WTC11 (cell line): ENCODE measurements at regions not wholly inside any gene's neighbourhood (a gene's known extent, or its start where the extent isn't known, plus 50 kb on each side); places are given as distances from the start of the nearest gene placed in this dataset.

Source experiments
- ATAC-seq: fragments of 200-7000 bp; cut with Tn5 transposase; 2 replicates; pipeline ENCODE4 v1.10.0; 2021; ENCODE audit warnings: mild to moderate bottlenecking, moderate library complexity
- CTCF ChIA-PET: fragments of 300-600 bp; sonication (Branson Sonifier 250); formaldehyde crosslinking; loops from one replicate; lab custom pipeline; 2021; ENCODE audit warnings: antibody characterized with exemption; lab: Charles Lee
- POLR2A ChIA-PET: fragments of 350-600 bp; sonication (Branson Sonifier 250); formaldehyde crosslinking; loops from one replicate; lab custom pipeline; 2021; ENCODE audit warnings: antibody characterized with exemption; lab: Charles Lee
- DNase-seq: peaks from one replicate; pipeline ENCODE4 v3.0.0; 2021; ENCODE audit warnings: low spot score
- H3K27ac Mint-ChIP-seq: 2 replicates; pipeline ENCODE4 v1.8.0; 2021; ENCODE audit warnings: mixed read lengths
- H3K27me3 Mint-ChIP-seq: 2 replicates; pipeline ENCODE4 v1.8.0; 2021; ENCODE audit warnings: low read depth, mild to moderate bottlenecking, moderate library complexity, mixed read lengths
- H3K36me3 Mint-ChIP-seq: 2 replicates; pipeline ENCODE4 v1.8.0; 2021; ENCODE audit warnings: mixed read lengths
- H3K4me1 Mint-ChIP-seq: 2 replicates; pipeline ENCODE4 v1.8.0; 2022; ENCODE audit warnings: mixed read lengths
- H3K4me3 Mint-ChIP-seq: 2 replicates; pipeline ENCODE4 v1.8.0; 2021; ENCODE audit warnings: mild to moderate bottlenecking, moderate library complexity, mixed read lengths
- H3K9me3 Mint-ChIP-seq: 2 replicates; pipeline ENCODE4 v1.8.0; 2021; ENCODE audit warnings: mixed read lengths
- CREB1 ChIP-seq: sonication (generic); formaldehyde crosslinking; IDR thresholded peaks from 2 replicates; pipeline ENCODE4 v1.8.0; 2023; ENCODE audit warnings: mild to moderate bottlenecking, missing genetic modification reagents
- CREM ChIP-seq: sonication (generic); formaldehyde crosslinking; IDR thresholded peaks from 2 replicates; pipeline ENCODE4 v1.8.1; 2022; ENCODE audit warnings: mild to moderate bottlenecking, missing genetic modification reagents, moderate library complexity
- ELF4 ChIP-seq: sonication (generic); formaldehyde crosslinking; IDR thresholded peaks from 2 replicates; pipeline ENCODE4 v1.8.1; 2022; ENCODE audit warnings: low read depth, mild to moderate bottlenecking, moderate library complexity, missing genetic modification reagents
- GABPB1 ChIP-seq: sonication (generic); formaldehyde crosslinking; IDR thresholded peaks from 2 replicates; pipeline ENCODE4 v1.8.1; 2023; ENCODE audit warnings: mild to moderate bottlenecking, missing genetic modification reagents
- HMGA2 ChIP-seq: fragments of 250-450 bp; sonication (Bioruptor Pico); IDR thresholded peaks from 2 replicates; pipeline ENCODE4 v1.4.0; 2021; ENCODE audit warnings: mild to moderate bottlenecking, moderate library complexity
- IRF2 ChIP-seq: sonication (generic); formaldehyde crosslinking; IDR thresholded peaks from 2 replicates; pipeline ENCODE4 v1.8.0; 2022; ENCODE audit warnings: low read depth, missing genetic modification reagents, borderline replicate concordance
- JAZF1 ChIP-seq: fragments of 250-450 bp; sonication (Bioruptor Pico); IDR thresholded peaks from 2 replicates; pipeline ENCODE4 v1.9.0; 2021; ENCODE audit warnings: moderate library complexity, mild to moderate bottlenecking, inconsistent platforms
- NR2C2 ChIP-seq: sonication (generic); formaldehyde crosslinking; IDR thresholded peaks from 2 replicates; pipeline ENCODE4 v1.8.0; 2022; ENCODE audit warnings: mild to moderate bottlenecking, missing genetic modification reagents
- TEAD4 ChIP-seq: sonication (generic); formaldehyde crosslinking; IDR thresholded peaks from 2 replicates; pipeline ENCODE4 v1.8.0; 2022; ENCODE audit warnings: mild to moderate bottlenecking, missing genetic modification reagents
- ZNF121 ChIP-seq: sonication (generic); formaldehyde crosslinking; IDR thresholded peaks from 2 replicates; pipeline ENCODE4 v1.8.0; 2023; ENCODE audit warnings: missing genetic modification reagents
- ZNF138 ChIP-seq: sonication (generic); formaldehyde crosslinking; conservative IDR thresholded peaks from 2 replicates; pipeline ENCODE4 v1.8.1; 2022; ENCODE audit warnings: mild to moderate bottlenecking, moderate library complexity, missing genetic modification reagents
- ZNF232 ChIP-seq: sonication (generic); formaldehyde crosslinking; IDR thresholded peaks from 2 replicates; pipeline ENCODE4 v1.8.0; 2022; ENCODE audit warnings: mild to moderate bottlenecking, missing genetic modification reagents
- ZNF396 ChIP-seq: fragments of 250-450 bp; sonication (Bioruptor Pico); IDR thresholded peaks from 2 replicates; pipeline ENCODE4 v1.8.0; 2021; ENCODE audit warnings: mild to moderate bottlenecking, moderate library complexity, borderline replicate concordance
- ZNF416 ChIP-seq: fragments of 250-450 bp; sonication (Bioruptor Pico); IDR thresholded peaks from 2 replicates; pipeline ENCODE4 v1.9.0; 2021; ENCODE audit warnings: mild to moderate bottlenecking, inconsistent platforms
- TF ChIP-seq, protein P1 (sequence below): sonication (generic); formaldehyde crosslinking; IDR thresholded peaks from 2 replicates; pipeline ENCODE4 v1.8.0; 2022; ENCODE audit warnings: missing genetic modification reagents
- TF ChIP-seq, protein P2 (sequence below): fragments of 250-450 bp; sonication (Bioruptor Pico); IDR thresholded peaks from 2 replicates; pipeline ENCODE4 v1.9.0; 2021; ENCODE audit warnings: mild to moderate bottlenecking
- TF ChIP-seq, protein P3 (sequence below): sonication (generic); formaldehyde crosslinking; IDR thresholded peaks from 2 replicates; pipeline ENCODE4 v1.8.1; 2023; ENCODE audit warnings: mild to moderate bottlenecking, missing genetic modification reagents, moderate library complexity
- TF ChIP-seq, protein P4 (sequence below): sonication (generic); formaldehyde crosslinking; IDR thresholded peaks from 2 replicates; pipeline ENCODE4 v1.8.1; 2023; ENCODE audit warnings: mild to moderate bottlenecking, missing genetic modification reagents
- TF ChIP-seq, protein P5 (sequence below): sonication (generic); formaldehyde crosslinking; IDR thresholded peaks from 2 replicates; pipeline ENCODE4 v1.8.0; 2023; ENCODE audit warnings: missing genetic modification reagents
- TF ChIP-seq, protein P6 (sequence below): sonication (generic); formaldehyde crosslinking; IDR thresholded peaks from 2 replicates; pipeline ENCODE4 v1.8.1; 2022; ENCODE audit warnings: low read depth, missing genetic modification reagents, borderline replicate concordance

DNA sequence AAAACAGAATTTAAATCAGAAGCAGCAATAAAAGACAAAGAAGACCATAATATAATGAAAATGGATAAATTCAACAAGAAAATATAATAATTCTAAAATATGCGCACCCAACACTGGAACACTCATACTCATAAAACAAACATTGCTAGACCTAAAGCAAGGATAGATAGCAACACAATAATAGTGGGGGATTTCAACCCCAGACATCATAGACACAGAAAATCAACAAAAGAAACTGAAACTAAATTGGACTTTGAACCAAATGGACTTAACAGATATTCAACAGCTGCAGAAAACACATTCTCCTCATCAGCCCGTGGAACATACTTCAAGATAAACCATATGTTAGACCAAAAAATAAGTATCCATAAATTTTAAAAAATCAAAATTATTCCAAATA, 1552.6 kb downstream of the C4orf33 start:
- H3K4me1 Mint-ChIP-seq = peaks cover 21% of the 10 kb centered on the region

DNA sequence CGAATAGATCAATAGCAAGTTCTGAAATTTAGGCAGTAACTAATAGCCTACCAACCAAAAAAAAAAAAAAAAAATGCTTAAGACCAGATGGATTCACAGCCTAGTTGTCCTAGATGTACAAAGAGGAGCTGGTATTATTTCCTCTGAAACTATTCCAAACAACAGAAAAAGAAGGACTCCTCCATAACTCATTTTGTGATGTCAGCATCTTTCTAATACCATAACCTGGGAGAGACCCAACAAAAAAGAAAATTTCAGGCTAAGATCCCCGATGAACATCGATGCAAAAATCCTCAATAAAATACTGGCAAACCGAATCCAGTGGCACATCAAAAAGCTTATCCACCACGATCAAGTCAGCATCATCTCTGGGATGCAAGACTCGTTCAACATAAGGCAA, 1557.9 kb downstream of the C4orf33 start:
- H3K4me3 Mint-ChIP-seq = no peak overlapping the region
- POLR2A ChIA-PET = no interaction called here
- H3K27ac Mint-ChIP-seq = no peak overlapping the region
- H3K4me1 Mint-ChIP-seq = peaks cover 21% of the 10 kb centered on the region
- DNase-seq (no peak), ATAC-seq (no peak)
- TF ChIP-seq ZNF396 (CRISPR knock-in tag) (no peak), ZNF416 (no peak), ZNF232 (CRISPR knock-in tag) (no peak), ZNF121 (CRISPR knock-in tag) (no peak), GABPB1 (CRISPR knock-in tag) (no peak), IRF2 (CRISPR knock-in tag) (no peak), ELF4 (no peak), ZNF138 (CRISPR knock-in tag) (no peak)
- TF ChIP-seq, protein P1, sequence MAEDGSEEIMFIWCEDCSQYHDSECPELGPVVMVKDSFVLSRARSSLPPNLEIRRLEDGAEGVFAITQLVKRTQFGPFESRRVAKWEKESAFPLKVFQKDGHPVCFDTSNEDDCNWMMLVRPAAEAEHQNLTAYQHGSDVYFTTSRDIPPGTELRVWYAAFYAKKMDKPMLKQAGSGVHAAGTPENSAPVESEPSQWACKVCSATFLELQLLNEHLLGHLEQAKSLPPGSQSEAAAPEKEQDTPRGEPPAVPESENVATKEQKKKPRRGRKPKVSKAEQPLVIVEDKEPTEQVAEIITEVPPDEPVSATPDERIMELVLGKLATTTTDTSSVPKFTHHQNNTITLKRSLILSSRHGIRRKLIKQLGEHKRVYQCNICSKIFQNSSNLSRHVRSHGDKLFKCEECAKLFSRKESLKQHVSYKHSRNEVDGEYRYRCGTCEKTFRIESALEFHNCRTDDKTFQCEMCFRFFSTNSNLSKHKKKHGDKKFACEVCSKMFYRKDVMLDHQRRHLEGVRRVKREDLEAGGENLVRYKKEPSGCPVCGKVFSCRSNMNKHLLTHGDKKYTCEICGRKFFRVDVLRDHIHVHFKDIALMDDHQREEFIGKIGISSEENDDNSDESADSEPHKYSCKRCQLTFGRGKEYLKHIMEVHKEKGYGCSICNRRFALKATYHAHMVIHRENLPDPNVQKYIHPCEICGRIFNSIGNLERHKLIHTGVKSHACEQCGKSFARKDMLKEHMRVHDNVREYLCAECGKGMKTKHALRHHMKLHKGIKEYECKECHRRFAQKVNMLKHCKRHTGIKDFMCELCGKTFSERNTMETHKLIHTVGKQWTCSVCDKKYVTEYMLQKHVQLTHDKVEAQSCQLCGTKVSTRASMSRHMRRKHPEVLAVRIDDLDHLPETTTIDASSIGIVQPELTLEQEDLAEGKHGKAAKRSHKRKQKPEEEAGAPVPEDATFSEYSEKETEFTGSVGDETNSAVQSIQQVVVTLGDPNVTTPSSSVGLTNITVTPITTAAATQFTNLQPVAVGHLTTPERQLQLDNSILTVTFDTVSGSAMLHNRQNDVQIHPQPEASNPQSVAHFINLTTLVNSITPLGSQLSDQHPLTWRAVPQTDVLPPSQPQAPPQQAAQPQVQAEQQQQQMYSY (CRISPR knock-in tag) = no peak
- TF ChIP-seq, protein P2, sequence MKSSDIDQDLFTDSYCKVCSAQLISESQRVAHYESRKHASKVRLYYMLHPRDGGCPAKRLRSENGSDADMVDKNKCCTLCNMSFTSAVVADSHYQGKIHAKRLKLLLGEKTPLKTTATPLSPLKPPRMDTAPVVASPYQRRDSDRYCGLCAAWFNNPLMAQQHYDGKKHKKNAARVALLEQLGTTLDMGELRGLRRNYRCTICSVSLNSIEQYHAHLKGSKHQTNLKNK (CRISPR knock-in tag) = no peak
- TF ChIP-seq, protein P3, sequence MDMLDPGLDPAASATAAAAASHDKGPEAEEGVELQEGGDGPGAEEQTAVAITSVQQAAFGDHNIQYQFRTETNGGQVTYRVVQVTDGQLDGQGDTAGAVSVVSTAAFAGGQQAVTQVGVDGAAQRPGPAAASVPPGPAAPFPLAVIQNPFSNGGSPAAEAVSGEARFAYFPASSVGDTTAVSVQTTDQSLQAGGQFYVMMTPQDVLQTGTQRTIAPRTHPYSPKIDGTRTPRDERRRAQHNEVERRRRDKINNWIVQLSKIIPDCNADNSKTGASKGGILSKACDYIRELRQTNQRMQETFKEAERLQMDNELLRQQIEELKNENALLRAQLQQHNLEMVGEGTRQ = no peak
- TF ChIP-seq, protein P4, sequence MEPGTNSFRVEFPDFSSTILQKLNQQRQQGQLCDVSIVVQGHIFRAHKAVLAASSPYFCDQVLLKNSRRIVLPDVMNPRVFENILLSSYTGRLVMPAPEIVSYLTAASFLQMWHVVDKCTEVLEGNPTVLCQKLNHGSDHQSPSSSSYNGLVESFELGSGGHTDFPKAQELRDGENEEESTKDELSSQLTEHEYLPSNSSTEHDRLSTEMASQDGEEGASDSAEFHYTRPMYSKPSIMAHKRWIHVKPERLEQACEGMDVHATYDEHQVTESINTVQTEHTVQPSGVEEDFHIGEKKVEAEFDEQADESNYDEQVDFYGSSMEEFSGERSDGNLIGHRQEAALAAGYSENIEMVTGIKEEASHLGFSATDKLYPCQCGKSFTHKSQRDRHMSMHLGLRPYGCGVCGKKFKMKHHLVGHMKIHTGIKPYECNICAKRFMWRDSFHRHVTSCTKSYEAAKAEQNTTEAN (CRISPR knock-in tag) = no peak
- peaks cover 17% of the 10 kb centered on the region for H3K36me3 Mint-ChIP-seq
- no peaks in the 10 kb centered on the region for H3K27me3 Mint-ChIP-seq
- CTCF ChIA-PET = no interaction called here
- peaks cover 20% of the 10 kb centered on the region for H3K9me3 Mint-ChIP-seq

More for the DNA sequence above, 1552.6 kb downstream of the C4orf33 start:
- ATAC-seq (no peak), DNase-seq (no peak)
- no peak overlapping the region for H3K27ac Mint-ChIP-seq
- no peaks in the 10 kb centered on the region for H3K27me3 Mint-ChIP-seq
- H3K9me3 Mint-ChIP-seq = peaks cover 5% of the 10 kb centered on the region; the same call in 1 of the 2 replicates
- TF ChIP-seq ZNF121 (CRISPR knock-in tag) (no peak), CREB1 (CRISPR knock-in tag) (no peak), NR2C2 (CRISPR knock-in tag) (no peak), ELF4 (no peak), CREM (CRISPR knock-in tag) (no peak), HMGA2 (CRISPR knock-in tag) (no peak), TEAD4 (no peak), JAZF1 (CRISPR knock-in tag) (no peak)
- TF ChIP-seq, protein P5, sequence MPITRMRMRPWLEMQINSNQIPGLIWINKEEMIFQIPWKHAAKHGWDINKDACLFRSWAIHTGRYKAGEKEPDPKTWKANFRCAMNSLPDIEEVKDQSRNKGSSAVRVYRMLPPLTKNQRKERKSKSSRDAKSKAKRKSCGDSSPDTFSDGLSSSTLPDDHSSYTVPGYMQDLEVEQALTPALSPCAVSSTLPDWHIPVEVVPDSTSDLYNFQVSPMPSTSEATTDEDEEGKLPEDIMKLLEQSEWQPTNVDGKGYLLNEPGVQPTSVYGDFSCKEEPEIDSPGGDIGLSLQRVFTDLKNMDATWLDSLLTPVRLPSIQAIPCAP (CRISPR knock-in tag) = no peak
- TF ChIP-seq, protein P4 (CRISPR knock-in tag) = no peak
- TF ChIP-seq, protein P6, sequence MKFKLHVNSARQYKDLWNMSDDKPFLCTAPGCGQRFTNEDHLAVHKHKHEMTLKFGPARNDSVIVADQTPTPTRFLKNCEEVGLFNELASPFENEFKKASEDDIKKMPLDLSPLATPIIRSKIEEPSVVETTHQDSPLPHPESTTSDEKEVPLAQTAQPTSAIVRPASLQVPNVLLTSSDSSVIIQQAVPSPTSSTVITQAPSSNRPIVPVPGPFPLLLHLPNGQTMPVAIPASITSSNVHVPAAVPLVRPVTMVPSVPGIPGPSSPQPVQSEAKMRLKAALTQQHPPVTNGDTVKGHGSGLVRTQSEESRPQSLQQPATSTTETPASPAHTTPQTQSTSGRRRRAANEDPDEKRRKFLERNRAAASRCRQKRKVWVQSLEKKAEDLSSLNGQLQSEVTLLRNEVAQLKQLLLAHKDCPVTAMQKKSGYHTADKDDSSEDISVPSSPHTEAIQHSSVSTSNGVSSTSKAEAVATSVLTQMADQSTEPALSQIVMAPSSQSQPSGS (CRISPR knock-in tag) = no peak
- ChIA-PET CTCF (no interaction called here), POLR2A (no interaction called here)
- H3K36me3 Mint-ChIP-seq = 0 out of 2 replicates have a peak, but pooled peaks cover 3% of the 10 kb centered on the region
- H3K4me3 Mint-ChIP-seq = no peak overlapping the region
